ENCODE measurements at regions not wholly inside any gene's neighbourhood (a gene's known extent, or its start where the extent isn't known, plus 50 kb on each side); places are given as distances from the start of the nearest gene placed in this dataset.
A peak's percentile ranks its signal among the peaks of the same experiment; 100 is the strongest.
"Not testable (repeated sequence)": the region's sequence is repeated elsewhere in the genome, so short reads cannot be mapped to it uniquely, and the experiment has no call there.

DNA sequence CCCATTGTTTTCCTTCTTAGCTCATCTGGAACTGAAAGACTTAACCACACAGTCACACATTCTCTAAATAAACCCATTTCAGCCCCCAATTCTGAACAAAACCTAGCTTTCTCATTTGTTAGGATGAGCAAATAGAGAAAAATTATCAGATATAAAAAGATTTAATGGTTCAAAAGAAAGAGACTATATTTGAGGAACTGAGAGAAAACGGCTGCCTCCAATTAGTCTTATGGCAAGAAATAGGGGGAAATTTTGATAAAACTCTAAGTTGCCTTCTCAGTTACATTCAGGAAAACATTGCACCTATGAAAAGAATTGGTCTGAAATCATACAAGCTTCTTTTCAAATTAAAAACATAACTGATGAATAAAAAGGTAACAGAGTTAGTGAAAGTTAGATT lies 63.7 kb upstream of the ALDH1B1 start:
- no peak for DNase-seq (ENCODE audit: low read depth)
- H3K4me3 ChIP-seq (ENCODE audit: low read length), result no peak overlapping the region
- TF ChIP-seq, protein P1, sequence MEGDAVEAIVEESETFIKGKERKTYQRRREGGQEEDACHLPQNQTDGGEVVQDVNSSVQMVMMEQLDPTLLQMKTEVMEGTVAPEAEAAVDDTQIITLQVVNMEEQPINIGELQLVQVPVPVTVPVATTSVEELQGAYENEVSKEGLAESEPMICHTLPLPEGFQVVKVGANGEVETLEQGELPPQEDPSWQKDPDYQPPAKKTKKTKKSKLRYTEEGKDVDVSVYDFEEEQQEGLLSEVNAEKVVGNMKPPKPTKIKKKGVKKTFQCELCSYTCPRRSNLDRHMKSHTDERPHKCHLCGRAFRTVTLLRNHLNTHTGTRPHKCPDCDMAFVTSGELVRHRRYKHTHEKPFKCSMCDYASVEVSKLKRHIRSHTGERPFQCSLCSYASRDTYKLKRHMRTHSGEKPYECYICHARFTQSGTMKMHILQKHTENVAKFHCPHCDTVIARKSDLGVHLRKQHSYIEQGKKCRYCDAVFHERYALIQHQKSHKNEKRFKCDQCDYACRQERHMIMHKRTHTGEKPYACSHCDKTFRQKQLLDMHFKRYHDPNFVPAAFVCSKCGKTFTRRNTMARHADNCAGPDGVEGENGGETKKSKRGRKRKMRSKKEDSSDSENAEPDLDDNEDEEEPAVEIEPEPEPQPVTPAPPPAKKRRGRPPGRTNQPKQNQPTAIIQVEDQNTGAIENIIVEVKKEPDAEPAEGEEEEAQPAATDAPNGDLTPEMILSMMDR (conservative IDR thresholded peaks at IDR 0.05; ENCODE audit: low read length), result no peak

- no peak overlapping the region for H3K4me3 ChIP-seq (ENCODE audit: low read length)
- TF ChIP-seq, protein P1 (conservative IDR thresholded peaks at IDR 0.05; ENCODE audit: low read length), result no peak
- DNase-seq (ENCODE audit: low read depth), result no peak
Observed at GRCh38 chr9:38326122-38326521, 66.4 kb upstream of the ALDH1B1 start.

DNA sequence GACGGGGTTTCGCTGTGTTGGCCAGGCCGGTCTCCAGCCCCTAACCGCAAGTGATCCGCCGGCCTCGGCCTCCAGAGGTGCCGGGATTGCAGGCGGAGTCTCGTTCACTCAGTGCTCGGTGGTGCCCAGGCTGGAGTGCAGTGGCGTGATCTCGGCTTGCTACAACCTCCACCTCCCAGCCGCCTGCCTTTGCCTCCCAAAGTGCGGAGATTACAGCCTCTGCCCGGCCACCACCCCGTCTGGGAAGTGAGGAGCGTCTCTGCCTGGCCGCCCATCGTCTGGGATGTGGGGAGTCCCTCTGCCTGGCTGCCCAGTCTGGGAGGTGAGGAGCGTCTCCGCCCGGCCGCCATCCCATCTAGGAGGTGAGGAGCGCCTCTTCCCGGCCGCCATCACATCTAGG lies 68.3 kb upstream of the ALDH1B1 start:
- H3K4me3 ChIP-seq (ENCODE audit: low read length); DNase-seq (ENCODE audit: low read depth): not testable (repeated sequence)

DNA sequence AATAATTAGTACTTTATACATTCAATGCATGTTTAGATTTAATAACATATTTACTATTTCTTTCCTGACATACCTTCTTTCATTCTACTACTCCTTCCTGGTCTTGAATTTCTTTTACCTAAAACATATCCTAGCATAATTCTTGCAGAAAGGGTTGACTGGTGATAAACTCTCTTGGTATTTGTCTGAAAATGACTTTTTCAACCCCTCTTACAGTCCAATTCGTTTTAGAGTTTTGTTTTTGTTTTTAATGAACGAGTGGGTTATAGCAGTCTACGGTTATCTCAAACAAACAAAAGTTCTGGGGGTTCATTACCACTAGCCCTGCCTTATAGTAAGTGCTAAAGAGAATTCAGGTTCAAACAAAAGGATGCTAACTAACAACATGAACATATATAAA lies 69.6 kb upstream of the ALDH1B1 start:
- H3K4me3 ChIP-seq (ENCODE audit: low read length), result no peak overlapping the region
- no peak for DNase-seq (ENCODE audit: low read depth)
- TF ChIP-seq, protein P1 (conservative IDR thresholded peaks at IDR 0.05; ENCODE audit: low read length), result no peak

DNA sequence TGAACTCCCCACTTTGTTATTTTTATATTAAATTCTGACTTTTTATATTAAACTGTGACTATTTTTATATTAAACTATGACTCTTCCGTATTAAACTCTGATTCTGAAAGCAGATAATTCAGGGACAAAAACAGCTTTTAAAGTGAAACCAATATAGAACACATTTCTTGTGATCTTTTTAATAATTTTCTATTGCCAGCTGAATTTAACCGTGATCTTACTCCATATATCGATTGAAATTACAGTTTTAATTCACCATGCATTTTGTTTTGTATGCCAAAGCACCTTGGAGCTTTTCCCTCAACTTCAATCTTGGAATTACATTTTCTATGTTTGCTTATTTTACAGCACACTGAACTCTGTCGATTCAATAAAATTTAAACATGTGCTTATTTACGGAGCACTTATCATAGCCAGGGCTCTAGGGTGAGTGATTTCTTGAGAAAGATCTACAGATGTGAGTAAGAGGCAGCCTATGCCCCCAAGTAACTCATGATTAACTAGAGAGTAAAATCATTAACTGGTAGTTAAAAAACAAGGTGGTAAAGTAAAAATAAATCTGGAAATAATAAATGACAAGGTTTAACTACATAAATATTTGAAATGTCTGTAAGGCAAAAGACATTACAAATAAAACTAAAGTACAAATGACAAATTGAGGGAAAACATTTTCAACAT lies 72.9 kb upstream of the ALDH1B1 start:
- TF ChIP-seq, protein P1 (conservative IDR thresholded peaks at IDR 0.05; ENCODE audit: low read length), result no peak
- DNase-seq (ENCODE audit: low read depth), result no peak
- H3K4me3 ChIP-seq (ENCODE audit: low read length), result no peak overlapping the region

- no peak overlapping the region for H3K4me3 ChIP-seq (ENCODE audit: low read length)
Observed at GRCh38 chr9:38318759-38319495, 73.6 kb upstream of the ALDH1B1 start.

DNA sequence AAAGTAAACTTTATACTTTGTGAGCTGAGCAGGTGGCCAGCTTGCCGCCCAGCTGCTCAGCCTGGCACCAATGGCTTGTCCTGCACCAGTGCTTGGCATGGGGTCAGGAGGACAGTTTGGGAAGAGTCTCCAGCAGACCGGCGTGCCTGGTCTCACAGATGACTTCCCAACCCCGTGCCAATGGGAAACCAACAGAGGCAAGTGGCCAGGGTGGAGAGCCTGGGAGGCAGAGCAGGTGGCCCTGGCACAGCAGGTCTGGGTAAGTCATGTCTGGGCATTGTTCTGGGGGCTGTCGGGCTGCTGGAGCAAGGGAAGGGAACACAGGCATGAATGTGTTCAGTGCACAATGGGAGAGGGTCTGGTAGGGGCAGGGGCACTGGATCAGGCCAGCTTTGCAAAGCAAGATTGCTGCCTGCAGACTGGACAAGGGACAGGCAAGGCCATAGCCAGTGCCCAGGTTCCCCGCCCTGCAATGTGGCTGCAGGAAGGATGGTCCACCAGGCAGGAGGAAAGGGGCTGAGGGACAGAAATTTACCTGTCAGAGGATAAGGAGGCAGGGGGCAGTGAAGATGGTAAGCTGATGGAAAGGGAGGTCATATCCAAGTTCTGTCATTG lies 76.2 kb upstream of the ALDH1B1 start:
- TF ChIP-seq, protein P1 (conservative IDR thresholded peaks at IDR 0.05; ENCODE audit: low read length), result no peak
- DNase-seq (ENCODE audit: low read depth), result no peak
- no peak overlapping the region for H3K4me3 ChIP-seq (ENCODE audit: low read length)

More at GRCh38 chr9:38318759-38319495, 73.6 kb upstream of the ALDH1B1 start:
- peak; percentile 34 for DNase-seq (ENCODE audit: low read depth)
- TF ChIP-seq, protein P1 (conservative IDR thresholded peaks at IDR 0.05; ENCODE audit: low read length), result no peak

Data from AG10803 (cell line).